GM12875 (cell line): ENCODE measurements at regions not wholly inside any gene's neighbourhood (a gene's known extent, or its start where the extent isn't known, plus 50 kb on each side); places are given as distances from the start of the nearest gene placed in this dataset.

Experiments used
- H3K4me3 ChIP-seq: one replicate; pipeline ENCODE4 v1.5.1; 2011; ENCODE audit warnings: low read depth, low read length, control low read depth
- TF ChIP-seq, protein P1 (sequence below): IDR thresholded peaks from 2 replicates; pipeline ENCODE4 v1.5.1; 2011; ENCODE audit warnings: low read depth, mild to moderate bottlenecking, control low read depth, inconsistent platforms, low read length, moderate library complexity, borderline replicate concordance; ENCODE audit not compliant: insufficient read depth

DNA sequence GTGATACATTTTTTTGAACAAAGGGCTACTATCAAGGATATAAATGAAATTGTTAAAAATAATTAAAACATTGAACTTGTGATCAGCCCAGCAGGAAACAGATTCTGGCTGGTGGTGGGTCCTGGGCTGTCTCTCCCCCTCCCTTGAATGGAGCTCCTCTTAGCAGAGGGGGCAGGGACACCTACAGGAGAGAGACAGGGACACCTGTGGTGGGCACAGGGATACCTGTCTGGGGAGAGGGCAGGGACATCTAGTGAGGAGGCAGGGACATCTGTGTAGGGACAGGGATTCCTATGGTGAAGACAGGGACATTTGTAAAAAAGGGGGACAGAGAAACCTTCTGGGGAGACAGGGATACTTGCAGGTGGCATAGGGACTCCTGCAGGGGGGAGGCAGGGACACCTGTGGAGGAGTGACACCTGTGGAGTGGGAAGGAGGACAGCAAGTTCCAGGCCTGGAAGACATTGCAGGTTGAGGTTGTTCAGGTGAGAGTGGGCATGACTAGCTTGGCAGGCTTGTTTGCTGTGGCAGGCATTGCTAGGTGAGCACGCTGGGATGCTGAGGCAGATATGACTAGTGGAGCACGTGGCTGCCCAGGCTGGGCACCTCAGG, 264.2 kb downstream of the IRX2 start:
- TF ChIP-seq, protein P1, sequence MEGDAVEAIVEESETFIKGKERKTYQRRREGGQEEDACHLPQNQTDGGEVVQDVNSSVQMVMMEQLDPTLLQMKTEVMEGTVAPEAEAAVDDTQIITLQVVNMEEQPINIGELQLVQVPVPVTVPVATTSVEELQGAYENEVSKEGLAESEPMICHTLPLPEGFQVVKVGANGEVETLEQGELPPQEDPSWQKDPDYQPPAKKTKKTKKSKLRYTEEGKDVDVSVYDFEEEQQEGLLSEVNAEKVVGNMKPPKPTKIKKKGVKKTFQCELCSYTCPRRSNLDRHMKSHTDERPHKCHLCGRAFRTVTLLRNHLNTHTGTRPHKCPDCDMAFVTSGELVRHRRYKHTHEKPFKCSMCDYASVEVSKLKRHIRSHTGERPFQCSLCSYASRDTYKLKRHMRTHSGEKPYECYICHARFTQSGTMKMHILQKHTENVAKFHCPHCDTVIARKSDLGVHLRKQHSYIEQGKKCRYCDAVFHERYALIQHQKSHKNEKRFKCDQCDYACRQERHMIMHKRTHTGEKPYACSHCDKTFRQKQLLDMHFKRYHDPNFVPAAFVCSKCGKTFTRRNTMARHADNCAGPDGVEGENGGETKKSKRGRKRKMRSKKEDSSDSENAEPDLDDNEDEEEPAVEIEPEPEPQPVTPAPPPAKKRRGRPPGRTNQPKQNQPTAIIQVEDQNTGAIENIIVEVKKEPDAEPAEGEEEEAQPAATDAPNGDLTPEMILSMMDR: no peak
- H3K4me3 ChIP-seq: no peak overlapping the region

DNA sequence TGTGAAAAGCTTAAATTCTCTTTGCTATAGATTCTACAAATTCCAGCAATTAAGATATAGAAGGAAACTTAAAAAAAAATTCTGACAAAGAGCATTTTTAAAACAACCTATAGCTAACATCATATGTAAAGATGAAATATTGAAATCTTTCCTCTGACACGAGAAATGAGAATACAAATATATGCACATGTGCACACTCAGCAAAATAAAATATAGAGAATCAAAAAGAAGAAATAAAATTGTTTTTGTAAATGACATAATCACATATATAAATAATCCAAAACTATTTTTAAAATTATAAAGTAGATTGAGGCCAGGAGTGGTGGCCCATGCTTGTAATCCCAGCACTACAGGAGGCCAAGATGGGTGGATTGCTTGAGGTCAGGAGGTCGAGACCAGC, 265.1 kb downstream of the IRX2 start:
- H3K4me3 ChIP-seq: no peak overlapping the region
- TF ChIP-seq, protein P1: no peak

DNA sequence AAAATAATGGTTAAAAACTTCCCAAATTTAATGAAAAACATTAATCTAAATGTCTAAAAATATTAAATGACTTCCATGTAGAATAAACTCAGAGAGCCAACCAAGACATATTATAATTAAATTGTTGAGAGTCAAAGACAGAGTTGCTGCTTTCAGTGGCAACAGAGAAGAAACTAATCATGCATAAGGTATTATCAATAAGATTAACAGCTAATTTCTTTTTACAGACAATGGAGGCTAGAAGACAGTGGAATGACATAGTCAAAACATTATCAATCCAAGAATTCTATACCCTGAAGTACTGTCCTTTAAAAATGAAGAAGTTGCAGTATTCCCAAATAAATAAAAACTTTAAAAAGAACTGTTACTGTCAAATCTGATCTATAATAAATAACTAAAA, 268.7 kb downstream of the IRX2 start:
- no peak overlapping the region for H3K4me3 ChIP-seq

DNA sequence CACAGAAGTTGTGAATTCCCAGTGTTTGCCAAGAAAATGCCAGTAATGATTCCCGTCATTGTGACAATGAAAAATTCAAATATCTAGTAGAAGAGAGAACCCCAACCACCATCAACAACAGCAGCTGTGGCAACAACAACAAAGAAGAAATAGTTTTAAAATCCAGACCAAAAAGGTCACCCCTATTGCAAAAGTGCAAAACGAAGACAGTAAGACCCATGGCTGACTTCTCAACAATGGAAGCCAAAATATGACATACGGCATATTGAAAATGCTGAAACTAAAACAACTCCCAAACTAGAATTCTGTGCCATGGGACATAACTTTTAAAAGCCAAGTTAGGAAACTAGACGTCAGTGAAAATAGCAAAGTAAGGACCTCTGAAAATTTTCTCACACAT, 270.6 kb downstream of the IRX2 start:
- no peak overlapping the region for H3K4me3 ChIP-seq
- TF ChIP-seq, protein P1: no peak

More for the DNA sequence above, 268.7 kb downstream of the IRX2 start:
- TF ChIP-seq, protein P1: no peak

DNA sequence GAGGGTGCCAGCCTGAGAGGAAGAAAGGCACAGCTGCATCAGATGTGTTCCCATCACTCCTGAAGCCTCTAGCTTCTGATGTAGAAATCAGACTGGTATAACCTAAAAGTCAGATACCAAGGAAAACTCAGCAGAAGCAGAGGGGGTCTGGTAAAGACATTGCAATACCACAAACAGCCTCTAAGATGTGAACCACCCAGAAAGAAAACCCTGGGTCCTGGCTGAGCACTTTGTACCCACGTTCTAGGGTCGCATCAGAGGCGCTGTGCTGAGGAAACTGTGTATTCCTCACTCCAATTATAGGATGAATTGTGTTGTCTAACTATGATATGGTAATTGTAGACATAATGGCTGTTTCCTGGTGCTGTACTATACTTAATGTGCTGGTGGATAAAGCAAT, 275.6 kb downstream of the IRX2 start:
- H3K4me3 ChIP-seq: no peak overlapping the region
- TF ChIP-seq, protein P1: no peak

DNA sequence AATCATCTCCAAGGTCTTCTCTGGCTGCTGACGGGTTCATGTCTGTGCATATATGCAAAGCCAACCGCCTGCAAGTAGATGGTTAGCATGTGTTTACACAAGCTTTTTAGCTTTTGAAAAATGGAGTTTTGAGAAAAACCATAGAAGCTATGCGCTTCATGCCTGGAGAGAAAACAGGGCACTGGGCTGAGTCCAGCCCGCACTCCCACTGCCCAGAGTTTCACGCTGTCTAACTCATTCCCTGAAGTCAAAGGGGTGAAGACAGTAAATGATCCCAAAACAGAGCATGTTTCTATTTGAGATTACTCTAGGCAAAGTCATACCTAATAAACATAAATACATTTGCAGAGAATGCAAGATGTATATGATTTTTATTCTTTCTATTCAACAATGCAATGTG, 278.8 kb downstream of the IRX2 start:
- no peak overlapping the region for H3K4me3 ChIP-seq
- TF ChIP-seq, protein P1: no peak

DNA sequence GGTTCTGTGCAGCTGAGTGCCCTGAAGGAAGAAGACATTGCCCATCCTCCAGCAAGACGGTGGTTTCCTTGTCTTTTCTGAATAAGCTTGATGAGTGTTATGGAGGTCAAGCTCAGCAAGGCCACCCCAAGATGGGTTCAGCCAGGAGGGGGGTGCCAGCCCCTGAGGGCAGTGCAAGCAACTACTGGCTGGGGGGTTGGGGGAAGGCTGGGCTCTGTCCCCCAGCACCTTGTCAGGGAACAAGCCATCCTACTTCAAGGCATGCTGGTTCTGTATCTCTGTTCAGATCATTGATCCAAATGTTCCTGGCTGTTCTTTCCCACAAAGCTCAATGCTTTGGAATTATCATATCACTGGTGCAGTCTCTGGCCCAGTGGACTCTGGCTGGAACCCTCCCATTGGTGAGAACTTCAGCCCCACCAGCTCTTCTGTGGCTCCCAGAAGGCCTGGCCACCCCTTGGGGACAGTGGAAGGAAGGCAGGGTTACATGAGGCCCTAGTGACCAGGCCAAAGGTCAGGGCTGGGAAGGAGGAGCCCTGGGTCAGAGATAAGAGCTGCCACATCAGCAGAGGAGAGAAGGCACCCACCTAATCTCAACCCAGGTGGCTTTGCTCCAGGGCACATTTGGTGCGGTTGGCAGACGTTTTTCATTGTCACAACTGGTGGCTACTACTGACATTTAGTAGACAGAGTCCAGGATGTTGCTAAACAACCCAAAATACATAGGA, 280.2 kb downstream of the IRX2 start:
- H3K4me3 ChIP-seq: no peak overlapping the region
- TF ChIP-seq, protein P1: no peak
